ENCODE measurements at regions not wholly inside any gene's neighbourhood (a gene's known extent, or its start where the extent isn't known, plus 50 kb on each side); places are given as distances from the start of the nearest gene placed in this dataset.

DNA sequence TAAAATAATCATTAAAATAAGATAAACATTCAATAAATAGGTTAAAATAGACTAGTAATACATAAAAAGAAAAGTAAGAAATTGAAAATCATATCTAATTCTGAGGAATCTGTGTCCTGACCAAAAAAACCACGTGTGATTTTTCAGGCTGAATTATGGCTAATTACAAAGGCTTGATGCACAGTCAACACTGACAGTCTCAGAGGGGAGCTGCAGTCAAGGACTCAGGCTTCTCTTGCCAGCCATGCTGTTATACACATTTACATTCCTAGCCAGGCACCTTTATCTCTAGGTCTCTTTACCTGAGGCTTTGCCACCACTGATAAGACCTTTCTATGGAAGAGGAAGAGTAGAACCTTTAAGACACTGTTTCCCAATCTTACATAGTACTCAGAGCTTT is 1737.7 kb upstream of the PCDH10 start:
- 64 to 80% methylated on average over 1 of the region's 1 CpG for WGBS, 2 donors
- intact Hi-C loops (cut with DNase I) = no loop called here
- no peak overlapping the region for H3K4me3 ChIP-seq (replicated peaks in 1 of 3)

DNA sequence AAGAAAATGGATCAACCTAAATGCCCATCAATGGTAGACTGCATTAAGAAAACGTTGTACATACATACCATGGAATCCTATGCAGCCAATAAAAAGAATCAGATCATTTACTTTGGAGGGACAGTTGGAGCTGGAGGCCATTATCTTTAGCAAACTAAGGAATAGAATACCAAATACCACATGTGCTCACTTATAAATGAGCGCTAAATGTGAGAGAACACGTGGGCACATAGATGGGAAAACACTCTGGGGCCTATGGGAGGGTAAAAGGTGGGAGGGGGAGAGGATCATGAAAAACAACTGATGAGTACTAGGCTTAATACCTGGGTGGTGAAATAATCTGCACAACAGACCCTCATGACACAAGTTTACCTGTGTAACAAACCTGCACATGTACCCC is 1729.9 kb upstream of the PCDH10 start:
- no peaks in the 10 kb centered on the region for H3K4me1 ChIP-seq
- DNase-seq = no peak
- no peak overlapping the region for H3K27ac ChIP-seq
- H3K4me3 ChIP-seq (replicated peaks in 1 of 3) = no peak overlapping the region
- no peaks in the 10 kb centered on the region for H3K36me3 ChIP-seq
- TF ChIP-seq, protein P1, sequence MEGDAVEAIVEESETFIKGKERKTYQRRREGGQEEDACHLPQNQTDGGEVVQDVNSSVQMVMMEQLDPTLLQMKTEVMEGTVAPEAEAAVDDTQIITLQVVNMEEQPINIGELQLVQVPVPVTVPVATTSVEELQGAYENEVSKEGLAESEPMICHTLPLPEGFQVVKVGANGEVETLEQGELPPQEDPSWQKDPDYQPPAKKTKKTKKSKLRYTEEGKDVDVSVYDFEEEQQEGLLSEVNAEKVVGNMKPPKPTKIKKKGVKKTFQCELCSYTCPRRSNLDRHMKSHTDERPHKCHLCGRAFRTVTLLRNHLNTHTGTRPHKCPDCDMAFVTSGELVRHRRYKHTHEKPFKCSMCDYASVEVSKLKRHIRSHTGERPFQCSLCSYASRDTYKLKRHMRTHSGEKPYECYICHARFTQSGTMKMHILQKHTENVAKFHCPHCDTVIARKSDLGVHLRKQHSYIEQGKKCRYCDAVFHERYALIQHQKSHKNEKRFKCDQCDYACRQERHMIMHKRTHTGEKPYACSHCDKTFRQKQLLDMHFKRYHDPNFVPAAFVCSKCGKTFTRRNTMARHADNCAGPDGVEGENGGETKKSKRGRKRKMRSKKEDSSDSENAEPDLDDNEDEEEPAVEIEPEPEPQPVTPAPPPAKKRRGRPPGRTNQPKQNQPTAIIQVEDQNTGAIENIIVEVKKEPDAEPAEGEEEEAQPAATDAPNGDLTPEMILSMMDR (IDR thresholded peaks at IDR 0.05) = no peak
- no peak for TF ChIP-seq POLR2A (IDR thresholded peaks at IDR 0.05)
- 78% methylated on average over 3 of the region's 3 CpGs for WGBS, 2 donors
- intact Hi-C loops (cut with DNase I) = no loop called here
- H3K27me3 ChIP-seq = no peaks in the 10 kb centered on the region
- H3K9me3 ChIP-seq = no peaks in the 10 kb centered on the region

More for the DNA sequence above, 1737.7 kb upstream of the PCDH10 start:
- H3K9me3 ChIP-seq = no peaks in the 10 kb centered on the region
- no peak overlapping the region for H3K27ac ChIP-seq
- TF ChIP-seq, protein P1 (IDR thresholded peaks at IDR 0.05) = no peak
- H3K36me3 ChIP-seq = no peaks in the 10 kb centered on the region
- no peaks in the 10 kb centered on the region for H3K4me1 ChIP-seq
- no peaks in the 10 kb centered on the region for H3K27me3 ChIP-seq
- no peak for DNase-seq

DNA sequence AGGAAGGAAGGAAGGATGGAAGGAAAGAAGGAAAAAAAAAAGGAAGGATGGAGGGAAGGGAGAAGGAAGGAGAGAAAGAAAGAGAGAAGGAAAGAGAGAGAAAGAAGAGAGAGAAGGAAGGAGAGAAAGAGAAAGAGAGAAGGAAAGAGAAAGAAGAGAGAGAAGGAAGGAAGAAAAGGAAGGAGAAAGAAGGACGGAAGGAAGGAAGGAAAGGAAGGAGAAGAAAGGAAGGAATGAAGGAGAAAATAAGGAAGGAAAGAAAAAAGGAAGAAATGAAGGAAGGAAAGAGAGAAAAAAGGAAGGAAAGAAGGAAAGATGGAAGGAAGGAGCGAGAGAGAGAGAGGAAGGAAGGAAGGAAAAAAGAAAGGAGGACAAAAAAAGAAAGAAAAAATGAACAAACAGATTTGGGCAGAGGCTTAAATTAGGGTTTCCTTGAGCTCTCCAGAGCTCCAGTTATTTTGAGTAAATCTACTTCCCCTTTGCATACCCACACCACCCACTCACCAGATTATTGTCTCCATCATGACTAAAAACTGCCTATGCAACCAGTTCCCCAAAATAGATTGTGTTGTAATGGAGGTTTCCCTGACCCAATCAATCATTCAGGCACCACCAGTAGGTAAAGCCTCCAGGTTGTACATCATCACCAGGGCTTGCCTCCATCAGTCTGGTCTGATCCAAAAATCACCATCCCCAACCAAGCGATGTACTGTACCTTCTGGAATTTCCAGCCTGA is 1722.9 kb upstream of the PCDH10 start:
- WGBS, 2 donors = 93 to 94% methylated on average over 3 of the region's 3 CpGs
- intact Hi-C loops (cut with DNase I) = no loop called here
- Histone ChIP-seq H3K36me3 (no peaks in the 10 kb centered on the region), H3K4me1 (no peaks in the 10 kb centered on the region), H3K4me3 (replicated peaks in 1 of 3) (no peak overlapping the region), H3K27ac (no peak overlapping the region), H3K27me3 (no peaks in the 10 kb centered on the region), H3K9me3 (no peaks in the 10 kb centered on the region)
- no peak for TF ChIP-seq POLR2A (IDR thresholded peaks at IDR 0.05)
- TF ChIP-seq, protein P1 (IDR thresholded peaks at IDR 0.05) = no peak
- no peak for DNase-seq

DNA sequence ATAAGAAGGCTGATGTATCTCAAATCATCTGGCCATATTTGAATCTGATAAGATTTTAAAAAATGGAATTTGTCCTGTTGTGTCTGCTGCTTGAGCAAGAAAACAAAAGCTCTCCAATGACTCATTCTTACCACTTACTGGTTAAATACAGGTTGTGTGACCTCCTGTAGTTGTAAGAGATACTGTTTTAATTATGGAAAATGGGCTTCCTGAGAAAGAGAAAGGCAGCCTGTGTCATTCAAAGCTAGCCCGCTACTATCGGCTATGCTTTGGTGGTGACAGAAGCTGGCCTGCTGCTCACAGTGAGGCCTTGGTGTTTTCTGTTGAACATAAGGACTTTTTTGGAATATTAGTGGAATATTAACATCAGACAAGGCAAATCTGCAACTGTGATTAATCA is 1722.1 kb upstream of the PCDH10 start:
- no peak for DNase-seq
- TF ChIP-seq, protein P1 (IDR thresholded peaks at IDR 0.05) = no peak
- TF ChIP-seq POLR2A (IDR thresholded peaks at IDR 0.05) = no peak
- H3K27me3 ChIP-seq = no peaks in the 10 kb centered on the region
- no peaks in the 10 kb centered on the region for H3K9me3 ChIP-seq
- H3K36me3 ChIP-seq = no peaks in the 10 kb centered on the region
- WGBS, 2 donors = 68 to 94% methylated on average over 2 of the region's 2 CpGs
- no peaks in the 10 kb centered on the region for H3K4me1 ChIP-seq
- no peak overlapping the region for H3K27ac ChIP-seq
- intact Hi-C loops (cut with DNase I) = no loop called here
- no peak overlapping the region for H3K4me3 ChIP-seq (replicated peaks in 1 of 3)

GRCh38 chr4:131430302-131430701 is 1718.8 kb upstream of the PCDH10 start:
- H3K9me3 ChIP-seq = no peaks in the 10 kb centered on the region
- 68 to 80% methylated on average over 3 of the region's 3 CpGs for WGBS, 2 donors
- intact Hi-C loops (cut with DNase I) = no loop called here
- H3K4me1 ChIP-seq = no peaks in the 10 kb centered on the region
- H3K4me3 ChIP-seq (replicated peaks in 1 of 3) = no peak overlapping the region
- no peaks in the 10 kb centered on the region for H3K27me3 ChIP-seq
- no peaks in the 10 kb centered on the region for H3K36me3 ChIP-seq
- no peak for DNase-seq
- TF ChIP-seq, protein P1 (IDR thresholded peaks at IDR 0.05) = no peak
- TF ChIP-seq POLR2A (IDR thresholded peaks at IDR 0.05) = no peak
- no peak overlapping the region for H3K27ac ChIP-seq
